GM23338 (cell line): ENCODE measurements at regions not wholly inside any gene's neighbourhood (a gene's known extent, or its start where the extent isn't known, plus 50 kb on each side); places are given as distances from the start of the nearest gene placed in this dataset.
A peak's percentile ranks its signal among the peaks of the same experiment; 100 is the strongest.

Source experiments
- ATAC-seq: fragments of 200-7000 bp; cut with Tn5 transposase; 3 replicates; pipeline ENCODE4 v1.9.1; 2020
- DNase-seq: peaks from one replicate; pipeline ENCODE4 v3.0.0-alpha.2; 2015; ENCODE audit warnings: low spot score
- H2AFZ ChIP-seq: fragments of 200-600 bp; sonication (generic); 2 replicates; pipeline ENCODE4 v1.8.0; 2016; ENCODE audit warnings: antibody characterized with exemption, mild to moderate bottlenecking, moderate library complexity
- H3F3A ChIP-seq: fragments of 200-600 bp; sonication (generic); replicated peaks from 2 replicates; pipeline ENCODE4 v1.8.0; 2017; ENCODE audit warnings: antibody characterized with exemption, mixed run types, low read depth
- H3K27ac ChIP-seq: fragments of 200-600 bp; sonication (generic); 2 replicates; pipeline ENCODE4 v1.6.1; 2016; ENCODE audit warnings: low read depth
- H3K27me3 ChIP-seq: fragments of 200-600 bp; sonication (generic); 2 replicates; pipeline ENCODE4 v1.8.0; 2016; ENCODE audit warnings: mild to moderate bottlenecking, mixed run types, moderate library complexity; ENCODE audit not compliant: insufficient read depth
- H3K36me3 ChIP-seq: fragments of 200-600 bp; sonication (generic); 2 replicates; pipeline ENCODE4 v1.8.0; 2016; ENCODE audit warnings: mild to moderate bottlenecking; ENCODE audit not compliant: insufficient read depth
- H3K4me1 ChIP-seq: fragments of 200-600 bp; sonication (generic); 2 replicates; pipeline ENCODE4 v1.8.0; 2016; ENCODE audit warnings: mild to moderate bottlenecking, moderate library complexity; ENCODE audit not compliant: insufficient read depth
- H3K4me2 ChIP-seq: fragments of 200-600 bp; sonication (generic); 2 replicates; pipeline ENCODE4 v1.7.1; 2017; ENCODE audit warnings: mixed run types
- H3K4me3 ChIP-seq: fragments of 200-600 bp; sonication (generic); 2 replicates; pipeline ENCODE4 v1.6.1; 2016; ENCODE audit warnings: mixed run types
- H3K79me2 ChIP-seq: fragments of 200-600 bp; sonication (generic); replicated peaks from 2 replicates; pipeline ENCODE4 v1.8.0; 2017; ENCODE audit warnings: mild to moderate bottlenecking; ENCODE audit not compliant: insufficient read depth
- H3K9me2 ChIP-seq: fragments of 200-600 bp; sonication (generic); 2 replicates; pipeline ENCODE4 v1.8.0; 2017; ENCODE audit not compliant: insufficient read depth
- H4K20me1 ChIP-seq: fragments of 200-600 bp; sonication (generic); replicated peaks from 2 replicates; pipeline ENCODE4 v1.8.0; 2017; ENCODE audit warnings: mild to moderate bottlenecking; ENCODE audit not compliant: insufficient read depth
- H3K27ac Mint-ChIP-seq: 2 replicates; pipeline ENCODE4 v1.8.0; 2020; ENCODE audit warnings: inconsistent platforms, mild to moderate bottlenecking, moderate library complexity, mixed read lengths
- H3K27me3 Mint-ChIP-seq: 3 replicates; pipeline ENCODE4 v1.8.0; 2022; ENCODE audit warnings: low read depth, mild to moderate bottlenecking, moderate library complexity, mixed read lengths, inconsistent platforms; ENCODE audit not compliant: insufficient read depth, poor library complexity
- H3K36me3 Mint-ChIP-seq: 3 replicates; pipeline ENCODE4 v1.8.0; 2021; ENCODE audit warnings: low read depth, mild to moderate bottlenecking, inconsistent platforms, moderate library complexity, mixed read lengths
- H3K4me1 Mint-ChIP-seq: 3 replicates; pipeline ENCODE4 v1.8.0; 2020; ENCODE audit warnings: mild to moderate bottlenecking, inconsistent platforms, mixed read lengths
- H3K4me3 Mint-ChIP-seq: 3 replicates; pipeline ENCODE4 v1.8.0; 2021; ENCODE audit warnings: moderate library complexity, mild to moderate bottlenecking, inconsistent platforms, mixed read lengths
- H3K9me3 Mint-ChIP-seq: 3 replicates; pipeline ENCODE4 v1.8.0; 2020; ENCODE audit warnings: moderate library complexity, mild to moderate bottlenecking, inconsistent platforms, mixed read lengths
- CREB1 ChIP-seq: fragments of 250-450 bp; sonication (Bioruptor Pico); IDR thresholded peaks from 2 replicates; pipeline ENCODE4 v1.5.0; 2020; ENCODE audit warnings: low read depth, mild to moderate bottlenecking, moderate library complexity
- CTCF ChIP-seq, 2 experiments: fragments of 200-600 bp in 1 of 2; sonication (generic) in 1 of 2; conservative IDR thresholded peaks; 2 replicates each; pipeline versions ENCODE4 v1.5.1 to v1.6.1; 2016 to 2017; ENCODE audit warnings: antibody characterized with exemption in 2 of 2, low read depth in 2 of 2, mild to moderate bottlenecking in 2 of 2, moderate library complexity in 1 of 2
- EZH2 ChIP-seq: fragments of 200-600 bp; sonication (generic); IDR thresholded peaks from one replicate; pipeline ENCODE4 v1.8.0; 2017; ENCODE audit warnings: antibody characterized with exemption, mild to moderate bottlenecking, low read depth; ENCODE audit not compliant: unreplicated experiment
- EZH2phosphoT487 ChIP-seq: fragments of 200-600 bp; sonication (generic); IDR thresholded peaks from one replicate; pipeline ENCODE4 v1.8.1; 2018; ENCODE audit warnings: antibody characterized with exemption; ENCODE audit not compliant: unreplicated experiment
- JUNB ChIP-seq: IDR thresholded peaks from one replicate; pipeline ENCODE4 v1.6.1; 2016; ENCODE audit warnings: antibody characterized with exemption; ENCODE audit not compliant: unreplicated experiment
- NANOG ChIP-seq: IDR thresholded peaks from 2 replicates; pipeline ENCODE4 v1.6.1; 2016; ENCODE audit warnings: antibody characterized with exemption, borderline replicate concordance
- STAT1 ChIP-seq: IDR thresholded peaks from one replicate; pipeline ENCODE4 v1.6.1; 2016; ENCODE audit warnings: antibody characterized with exemption; ENCODE audit not compliant: unreplicated experiment
- ZNF114 ChIP-seq: fragments of 250-450 bp; sonication (Bioruptor Pico); IDR thresholded peaks from 2 replicates; pipeline ENCODE4 v1.5.0; 2020; ENCODE audit warnings: mild to moderate bottlenecking, moderate library complexity
- TF ChIP-seq, protein P1 (sequence below): IDR thresholded peaks from one replicate; pipeline ENCODE4 v1.6.1; 2018; ENCODE audit warnings: antibody characterized with exemption; ENCODE audit not compliant: unreplicated experiment
- TF ChIP-seq, protein P2 (sequence below): IDR thresholded peaks from 2 replicates; pipeline ENCODE4 v1.6.1; 2016; ENCODE audit warnings: antibody characterized with exemption

DNA sequence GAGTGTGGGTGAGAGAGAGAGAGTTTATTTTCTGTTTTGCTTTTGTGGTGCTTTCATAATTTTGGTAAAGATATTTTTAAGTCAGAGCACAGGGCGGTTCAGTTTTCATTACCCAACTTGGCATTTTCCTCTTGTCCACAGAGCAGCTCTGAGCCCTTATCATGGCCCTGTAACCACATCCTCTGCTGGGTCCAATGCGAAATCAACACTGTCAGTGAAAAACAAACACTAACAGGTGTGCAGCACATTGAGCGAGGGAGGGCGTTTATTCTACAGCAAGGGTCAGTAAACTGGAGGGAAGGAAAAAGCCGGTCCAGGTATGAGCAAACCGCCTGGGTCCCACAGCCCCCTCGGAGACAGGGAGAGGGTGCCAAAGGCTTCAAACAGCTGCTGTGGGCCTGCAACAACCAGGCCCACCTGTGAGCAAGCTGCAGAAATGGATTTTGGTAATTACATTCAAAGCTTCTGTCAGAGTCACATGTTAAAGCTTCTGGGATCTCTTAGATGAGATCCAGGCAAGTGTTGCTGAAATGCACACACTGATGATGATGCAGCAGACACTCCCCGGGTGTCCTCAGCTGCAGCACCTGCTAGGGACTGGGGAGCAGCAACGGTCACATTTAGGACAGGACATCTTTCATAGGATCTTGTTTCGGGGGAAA is 132.7 kb upstream of the DYRK2 start:
- Histone ChIP-seq H3K36me3 (no peaks in the 10 kb centered on the region), H3K27ac (no peak overlapping the region), H3K9me2 (no peaks in the 10 kb centered on the region), H3K4me2 (no peak overlapping the region), H3K4me1 (peaks cover 14% of the 10 kb centered on the region), H2AFZ (peak overlapping the region; percentile 35; the same call in 1 of the 2 replicates), H3K79me2 (no peaks in the 10 kb centered on the region), H3F3A (no peaks in the 10 kb centered on the region), H3K4me3 (no peak overlapping the region), H4K20me1 (no peaks in the 10 kb centered on the region), H3K27me3 (no peaks in the 10 kb centered on the region)
- TF ChIP-seq EZH2phosphoT487 (no peak), ZNF114 (CRISPR knock-in tag) (no peak), EZH2 (no peak), CTCF (conservative IDR thresholded peaks at IDR 0.05; ENCODE audit: low read depth in 2 of 2) (no peak), CREB1 (CRISPR knock-in tag) (no peak), NANOG (no peak), JUNB (no peak), STAT1 (no peak)
- TF ChIP-seq, protein P1, sequence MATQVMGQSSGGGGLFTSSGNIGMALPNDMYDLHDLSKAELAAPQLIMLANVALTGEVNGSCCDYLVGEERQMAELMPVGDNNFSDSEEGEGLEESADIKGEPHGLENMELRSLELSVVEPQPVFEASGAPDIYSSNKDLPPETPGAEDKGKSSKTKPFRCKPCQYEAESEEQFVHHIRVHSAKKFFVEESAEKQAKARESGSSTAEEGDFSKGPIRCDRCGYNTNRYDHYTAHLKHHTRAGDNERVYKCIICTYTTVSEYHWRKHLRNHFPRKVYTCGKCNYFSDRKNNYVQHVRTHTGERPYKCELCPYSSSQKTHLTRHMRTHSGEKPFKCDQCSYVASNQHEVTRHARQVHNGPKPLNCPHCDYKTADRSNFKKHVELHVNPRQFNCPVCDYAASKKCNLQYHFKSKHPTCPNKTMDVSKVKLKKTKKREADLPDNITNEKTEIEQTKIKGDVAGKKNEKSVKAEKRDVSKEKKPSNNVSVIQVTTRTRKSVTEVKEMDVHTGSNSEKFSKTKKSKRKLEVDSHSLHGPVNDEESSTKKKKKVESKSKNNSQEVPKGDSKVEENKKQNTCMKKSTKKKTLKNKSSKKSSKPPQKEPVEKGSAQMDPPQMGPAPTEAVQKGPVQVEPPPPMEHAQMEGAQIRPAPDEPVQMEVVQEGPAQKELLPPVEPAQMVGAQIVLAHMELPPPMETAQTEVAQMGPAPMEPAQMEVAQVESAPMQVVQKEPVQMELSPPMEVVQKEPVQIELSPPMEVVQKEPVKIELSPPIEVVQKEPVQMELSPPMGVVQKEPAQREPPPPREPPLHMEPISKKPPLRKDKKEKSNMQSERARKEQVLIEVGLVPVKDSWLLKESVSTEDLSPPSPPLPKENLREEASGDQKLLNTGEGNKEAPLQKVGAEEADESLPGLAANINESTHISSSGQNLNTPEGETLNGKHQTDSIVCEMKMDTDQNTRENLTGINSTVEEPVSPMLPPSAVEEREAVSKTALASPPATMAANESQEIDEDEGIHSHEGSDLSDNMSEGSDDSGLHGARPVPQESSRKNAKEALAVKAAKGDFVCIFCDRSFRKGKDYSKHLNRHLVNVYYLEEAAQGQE = no peak
- TF ChIP-seq, protein P2, sequence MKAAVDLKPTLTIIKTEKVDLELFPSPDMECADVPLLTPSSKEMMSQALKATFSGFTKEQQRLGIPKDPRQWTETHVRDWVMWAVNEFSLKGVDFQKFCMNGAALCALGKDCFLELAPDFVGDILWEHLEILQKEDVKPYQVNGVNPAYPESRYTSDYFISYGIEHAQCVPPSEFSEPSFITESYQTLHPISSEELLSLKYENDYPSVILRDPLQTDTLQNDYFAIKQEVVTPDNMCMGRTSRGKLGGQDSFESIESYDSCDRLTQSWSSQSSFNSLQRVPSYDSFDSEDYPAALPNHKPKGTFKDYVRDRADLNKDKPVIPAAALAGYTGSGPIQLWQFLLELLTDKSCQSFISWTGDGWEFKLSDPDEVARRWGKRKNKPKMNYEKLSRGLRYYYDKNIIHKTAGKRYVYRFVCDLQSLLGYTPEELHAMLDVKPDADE = no peak
- Mint-ChIP-seq H3K4me3 (no peak overlapping the region), H3K27ac (no peak overlapping the region), H3K36me3 (no peaks in the 10 kb centered on the region), H3K27me3 (peaks cover 9% of the 10 kb centered on the region), H3K9me3 (no peaks in the 10 kb centered on the region), H3K4me1 (peaks cover 34% of the 10 kb centered on the region)
- ATAC-seq (no peak), DNase-seq (no peak)
